ENCODE measurements at regions not wholly inside any gene's neighbourhood (a gene's known extent, or its start where the extent isn't known, plus 50 kb on each side); places are given as distances from the start of the nearest gene placed in this dataset.

- H3K4me3 ChIP-seq (replicated peaks; ENCODE audit: low read depth, low read length) = no peak overlapping the region
- no peak for TF ChIP-seq CTCF (IDR thresholded peaks at IDR 0.05; ENCODE audit: insufficient read depth, low read length, poor library complexity, severe bottlenecking)
- no peak for DNase-seq (ENCODE audit: extremely low read depth, insufficient read length)
- no peaks in the 10 kb centered on the region for H3K36me3 ChIP-seq (ENCODE audit: control insufficient read depth, insufficient read depth, low read length)
- H3K27me3 ChIP-seq (replicated peaks; ENCODE audit: control insufficient read depth, insufficient read depth, low read length) = no peaks in the 10 kb centered on the region
These were observed 574.3 kb upstream of the PCDH20 start for GRCh38 chr13:61989978-61990377.

- Histone ChIP-seq H3K4me3 (replicated peaks; ENCODE audit: low read depth, low read length) (no peak overlapping the region), H3K27me3 (replicated peaks; ENCODE audit: control insufficient read depth, insufficient read depth, low read length) (no peaks in the 10 kb centered on the region), H3K36me3 (ENCODE audit: control insufficient read depth, insufficient read depth, low read length) (no peaks in the 10 kb centered on the region)
- DNase-seq (ENCODE audit: extremely low read depth, insufficient read length) = no peak
- TF ChIP-seq CTCF (IDR thresholded peaks at IDR 0.05; ENCODE audit: insufficient read depth, low read length, poor library complexity, severe bottlenecking) = no peak
These were observed 573.2 kb upstream of the PCDH20 start for GRCh38 chr13:61988810-61989209.

GRCh38 chr13:61975001-61975400 lies 559.4 kb upstream of the PCDH20 start:
- no peak for DNase-seq (ENCODE audit: extremely low read depth, insufficient read length)
- Histone ChIP-seq H3K4me3 (replicated peaks; ENCODE audit: low read depth, low read length) (no peak overlapping the region), H3K27me3 (replicated peaks; ENCODE audit: control insufficient read depth, insufficient read depth, low read length) (no peaks in the 10 kb centered on the region), H3K36me3 (ENCODE audit: control insufficient read depth, insufficient read depth, low read length) (no peaks in the 10 kb centered on the region)
- no peak for TF ChIP-seq CTCF (IDR thresholded peaks at IDR 0.05; ENCODE audit: insufficient read depth, low read length, poor library complexity, severe bottlenecking)

- no peaks in the 10 kb centered on the region for H3K36me3 ChIP-seq (ENCODE audit: control insufficient read depth, insufficient read depth, low read length)
- no peak for TF ChIP-seq CTCF (IDR thresholded peaks at IDR 0.05; ENCODE audit: insufficient read depth, low read length, poor library complexity, severe bottlenecking)
- H3K27me3 ChIP-seq (replicated peaks; ENCODE audit: control insufficient read depth, insufficient read depth, low read length) = no peaks in the 10 kb centered on the region
- no peak for DNase-seq (ENCODE audit: extremely low read depth, insufficient read length)
- no peak overlapping the region for H3K4me3 ChIP-seq (replicated peaks; ENCODE audit: low read depth, low read length)
These were observed 550.1 kb upstream of the PCDH20 start for GRCh38 chr13:61965756-61966155.

GRCh38 chr13:61960981-61961380 lies 545.3 kb upstream of the PCDH20 start:
- no peak for DNase-seq (ENCODE audit: extremely low read depth, insufficient read length)
- TF ChIP-seq CTCF (IDR thresholded peaks at IDR 0.05; ENCODE audit: insufficient read depth, low read length, poor library complexity, severe bottlenecking) = no peak
- Histone ChIP-seq H3K36me3 (ENCODE audit: control insufficient read depth, insufficient read depth, low read length) (no peaks in the 10 kb centered on the region), H3K27me3 (replicated peaks; ENCODE audit: control insufficient read depth, insufficient read depth, low read length) (no peaks in the 10 kb centered on the region), H3K4me3 (replicated peaks; ENCODE audit: low read depth, low read length) (no peak overlapping the region)

GRCh38 chr13:61954092-61954491 lies 538.4 kb upstream of the PCDH20 start:
- Histone ChIP-seq H3K36me3 (ENCODE audit: control insufficient read depth, insufficient read depth, low read length) (no peaks in the 10 kb centered on the region), H3K4me3 (replicated peaks; ENCODE audit: low read depth, low read length) (no peak overlapping the region), H3K27me3 (replicated peaks; ENCODE audit: control insufficient read depth, insufficient read depth, low read length) (no peaks in the 10 kb centered on the region)
- no peak for TF ChIP-seq CTCF (IDR thresholded peaks at IDR 0.05; ENCODE audit: insufficient read depth, low read length, poor library complexity, severe bottlenecking)
- DNase-seq (ENCODE audit: extremely low read depth, insufficient read length) = no peak
